ENCODE measurements at regions not wholly inside any gene's neighbourhood (a gene's known extent, or its start where the extent isn't known, plus 50 kb on each side); places are given as distances from the start of the nearest gene placed in this dataset.

DNA sequence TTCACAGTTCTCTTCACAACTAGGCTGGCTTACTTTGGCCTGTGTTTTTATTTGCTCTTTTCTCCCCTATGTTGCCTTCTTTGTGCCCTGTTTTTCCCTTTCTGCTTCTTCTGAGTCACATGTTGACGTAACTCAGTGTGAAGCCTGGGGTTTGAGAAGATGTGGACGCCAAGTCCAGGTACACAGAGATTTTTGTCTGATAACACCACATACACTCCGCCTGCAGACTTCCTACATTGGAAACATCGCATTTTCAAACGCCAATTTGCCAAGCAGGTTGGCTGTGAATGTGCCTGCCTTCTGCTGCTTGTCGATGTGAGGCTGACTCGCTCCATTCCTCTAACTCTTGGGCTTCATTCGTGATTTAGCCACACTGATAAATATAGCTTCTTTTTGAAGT, 62.6 kb upstream of the FN1 start (continued):
- TF ChIP-seq, protein P1, sequence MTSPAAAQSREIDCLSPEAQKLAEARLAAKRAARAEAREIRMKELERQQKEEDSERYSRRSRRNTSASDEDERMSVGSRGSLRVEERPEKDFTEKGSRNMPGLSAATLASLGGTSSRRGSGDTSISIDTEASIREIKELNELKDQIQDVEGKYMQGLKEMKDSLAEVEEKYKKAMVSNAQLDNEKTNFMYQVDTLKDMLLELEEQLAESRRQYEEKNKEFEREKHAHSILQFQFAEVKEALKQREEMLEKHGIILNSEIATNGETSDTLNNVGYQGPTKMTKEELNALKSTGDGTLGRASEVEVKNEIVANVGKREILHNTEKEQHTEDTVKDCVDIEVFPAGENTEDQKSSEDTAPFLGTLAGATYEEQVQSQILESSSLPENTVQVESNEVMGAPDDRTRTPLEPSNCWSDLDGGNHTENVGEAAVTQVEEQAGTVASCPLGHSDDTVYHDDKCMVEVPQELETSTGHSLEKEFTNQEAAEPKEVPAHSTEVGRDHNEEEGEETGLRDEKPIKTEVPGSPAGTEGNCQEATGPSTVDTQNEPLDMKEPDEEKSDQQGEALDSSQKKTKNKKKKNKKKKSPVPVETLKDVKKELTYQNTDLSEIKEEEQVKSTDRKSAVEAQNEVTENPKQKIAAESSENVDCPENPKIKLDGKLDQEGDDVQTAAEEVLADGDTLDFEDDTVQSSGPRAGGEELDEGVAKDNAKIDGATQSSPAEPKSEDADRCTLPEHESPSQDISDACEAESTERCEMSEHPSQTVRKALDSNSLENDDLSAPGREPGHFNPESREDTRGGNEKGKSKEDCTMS (CRISPR knock-in tag; conservative IDR thresholded peaks at IDR 0.05) = no peak; the same call in 1 of the 2 replicates
- TF ChIP-seq ZFY (CRISPR knock-in tag; IDR thresholded peaks at IDR 0.05) (no peak), ZNF550 (CRISPR knock-in tag; IDR thresholded peaks at IDR 0.05; ENCODE audit: borderline replicate concordance) (no peak), ZNF510 (CRISPR knock-in tag; IDR thresholded peaks at IDR 0.05; ENCODE audit: low read depth) (no peak), NCOA2 (CRISPR knock-in tag; IDR thresholded peaks at IDR 0.05) (no peak; the same call in 1 of the 2 replicates), RFXANK (CRISPR knock-in tag; IDR thresholded peaks at IDR 0.05) (no peak), MAFF (IDR thresholded peaks at IDR 0.05; ENCODE audit: low read depth, low read length) (no peak), ZNF652 (CRISPR knock-in tag; IDR thresholded peaks at IDR 0.05; ENCODE audit: borderline replicate concordance, low read depth) (no peak), NAIF1 (CRISPR knock-in tag; IDR thresholded peaks at IDR 0.05; ENCODE audit: borderline replicate concordance) (no peak), HIVEP1 (CRISPR knock-in tag; IDR thresholded peaks at IDR 0.05) (no peak), FOXK2 (IDR thresholded peaks at IDR 0.05) (peak; percentile 46; the same call in 1 of the 2 replicates), ZSCAN31 (CRISPR knock-in tag; IDR thresholded peaks at IDR 0.05; ENCODE audit: low read depth) (0 out of 2 replicates have a peak, but pooled peaks have one; percentile 31), SOX13 (IDR thresholded peaks at IDR 0.05) (no peak), SOX13 (CRISPR knock-in tag; conservative IDR thresholded peaks at IDR 0.05 in 1 of 2, IDR thresholded peaks at IDR 0.05 in 1 of 2) (peak in 1 of 2 experiments; percentile 65; a peak in 2 of 4 replicates), ZNF766 (CRISPR knock-in tag; IDR thresholded peaks at IDR 0.05; ENCODE audit: borderline replicate concordance) (no peak), ZNF343 (CRISPR knock-in tag; IDR thresholded peaks at IDR 0.05) (no peak), FOSL1 (CRISPR knock-in tag; IDR thresholded peaks at IDR 0.05; ENCODE audit: borderline replicate concordance) (no peak), FLYWCH1 (CRISPR knock-in tag; IDR thresholded peaks at IDR 0.05) (no peak)
- TF ChIP-seq, protein P2, sequence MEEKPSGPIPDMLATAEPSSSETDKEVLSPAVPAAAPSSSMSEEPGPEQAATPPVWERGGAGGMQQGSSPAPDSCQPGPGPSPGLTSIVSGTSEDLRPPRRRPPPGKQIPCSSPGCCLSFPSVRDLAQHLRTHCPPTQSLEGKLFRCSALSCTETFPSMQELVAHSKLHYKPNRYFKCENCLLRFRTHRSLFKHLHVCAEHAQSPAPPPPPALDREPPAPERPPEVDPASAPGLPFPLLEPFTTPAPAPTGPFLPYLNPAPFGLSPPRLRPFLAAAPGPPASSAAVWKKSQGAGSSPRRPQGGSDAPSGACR (CRISPR knock-in tag; IDR thresholded peaks at IDR 0.05) = no peak
- TF ChIP-seq, protein P3, sequence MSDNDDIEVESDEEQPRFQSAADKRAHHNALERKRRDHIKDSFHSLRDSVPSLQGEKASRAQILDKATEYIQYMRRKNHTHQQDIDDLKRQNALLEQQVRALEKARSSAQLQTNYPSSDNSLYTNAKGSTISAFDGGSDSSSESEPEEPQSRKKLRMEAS (IDR thresholded peaks at IDR 0.05) = peak; percentile 66; the same call in 1 of the 2 replicates
- TF ChIP-seq, protein P4, sequence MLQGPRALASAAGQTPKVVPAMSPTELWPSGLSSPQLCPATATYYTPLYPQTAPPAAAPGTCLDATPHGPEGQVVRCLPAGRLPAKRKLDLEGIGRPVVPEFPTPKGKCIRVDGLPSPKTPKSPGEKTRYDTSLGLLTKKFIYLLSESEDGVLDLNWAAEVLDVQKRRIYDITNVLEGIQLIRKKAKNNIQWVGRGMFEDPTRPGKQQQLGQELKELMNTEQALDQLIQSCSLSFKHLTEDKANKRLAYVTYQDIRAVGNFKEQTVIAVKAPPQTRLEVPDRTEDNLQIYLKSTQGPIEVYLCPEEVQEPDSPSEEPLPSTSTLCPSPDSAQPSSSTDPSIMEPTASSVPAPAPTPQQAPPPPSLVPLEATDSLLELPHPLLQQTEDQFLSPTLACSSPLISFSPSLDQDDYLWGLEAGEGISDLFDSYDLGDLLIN (CRISPR knock-in tag; IDR thresholded peaks at IDR 0.05; ENCODE audit: borderline replicate concordance) = no peak

All from HepG2 (cell line).